Limb (tissue), 2 donors: ENCODE measurements at regions not wholly inside any gene's neighbourhood (a gene's known extent, or its start where the extent isn't known, plus 50 kb on each side); places are given as distances from the start of the nearest gene placed in this dataset.

Experiments
- DNase-seq, 2 donors: peaks; one replicate each; pipeline ENCODE4 v3.0.0-alpha.2; 2016; ENCODE audit errors: extremely low spot score in 2 of 2

DNA sequence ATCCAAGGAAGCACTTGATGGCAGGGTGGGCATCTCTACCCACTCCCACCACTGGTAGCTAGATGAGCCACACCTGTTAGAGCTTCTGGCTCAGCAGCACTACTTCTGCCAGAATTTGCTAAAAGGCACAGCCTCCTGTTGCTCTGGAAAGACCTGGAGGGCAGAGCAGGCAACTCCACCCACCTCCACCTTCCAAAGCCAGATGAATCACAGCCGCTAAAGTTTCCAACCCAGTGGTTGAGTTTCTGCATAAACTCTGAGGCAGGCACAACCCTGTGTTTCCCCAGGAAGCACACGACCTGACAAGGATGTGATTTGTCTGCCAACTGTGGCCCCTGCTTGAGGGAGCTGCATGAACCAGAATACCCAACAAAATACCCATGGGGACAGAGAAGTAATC, 111.6 kb upstream of the GCFC2 start:
- no peak for DNase-seq

GRCh38 chr2:75820693-75821092, 110.0 kb upstream of the GCFC2 start:
- no peak for DNase-seq

DNA sequence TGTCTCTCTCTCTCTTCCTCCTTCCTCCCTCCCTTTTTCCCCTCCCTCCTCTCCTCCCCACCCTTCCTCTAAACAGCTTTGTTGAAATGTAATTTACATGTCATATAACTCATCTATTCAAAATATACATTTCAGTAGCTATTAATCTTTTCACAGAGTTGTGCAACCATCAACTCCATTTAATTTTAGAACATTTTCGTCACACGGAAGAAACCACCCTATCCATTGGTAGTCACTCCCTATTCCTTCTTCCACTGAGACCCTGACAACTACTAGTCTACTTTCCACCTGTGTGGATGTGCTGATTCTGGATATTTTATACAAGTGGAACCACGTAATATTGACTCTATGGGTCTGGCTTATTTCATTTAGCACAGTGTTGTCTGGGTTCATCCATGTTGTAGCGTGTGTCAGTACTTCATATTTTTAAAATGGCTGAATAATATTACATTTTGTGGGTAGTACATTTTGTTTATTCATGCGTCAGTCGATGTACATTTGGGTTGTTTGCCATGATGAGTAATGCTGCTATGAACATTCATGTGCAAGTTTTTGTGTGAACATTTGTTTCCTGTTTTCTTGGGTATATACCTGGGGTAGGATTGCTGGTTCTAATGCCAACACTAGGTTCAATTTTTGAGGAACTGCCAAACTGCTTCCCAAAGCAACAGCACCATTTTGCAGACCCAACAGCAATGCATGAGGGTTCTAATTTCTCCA, 100.1 kb upstream of the GCFC2 start:
- no peak for DNase-seq

GRCh38 chr2:75808793-75809535, 98.2 kb upstream of the GCFC2 start:
- no peak for DNase-seq

- DNase-seq, result no peak
Observed at GRCh38 chr2:75807992-75808391, 97.3 kb upstream of the GCFC2 start.

DNA sequence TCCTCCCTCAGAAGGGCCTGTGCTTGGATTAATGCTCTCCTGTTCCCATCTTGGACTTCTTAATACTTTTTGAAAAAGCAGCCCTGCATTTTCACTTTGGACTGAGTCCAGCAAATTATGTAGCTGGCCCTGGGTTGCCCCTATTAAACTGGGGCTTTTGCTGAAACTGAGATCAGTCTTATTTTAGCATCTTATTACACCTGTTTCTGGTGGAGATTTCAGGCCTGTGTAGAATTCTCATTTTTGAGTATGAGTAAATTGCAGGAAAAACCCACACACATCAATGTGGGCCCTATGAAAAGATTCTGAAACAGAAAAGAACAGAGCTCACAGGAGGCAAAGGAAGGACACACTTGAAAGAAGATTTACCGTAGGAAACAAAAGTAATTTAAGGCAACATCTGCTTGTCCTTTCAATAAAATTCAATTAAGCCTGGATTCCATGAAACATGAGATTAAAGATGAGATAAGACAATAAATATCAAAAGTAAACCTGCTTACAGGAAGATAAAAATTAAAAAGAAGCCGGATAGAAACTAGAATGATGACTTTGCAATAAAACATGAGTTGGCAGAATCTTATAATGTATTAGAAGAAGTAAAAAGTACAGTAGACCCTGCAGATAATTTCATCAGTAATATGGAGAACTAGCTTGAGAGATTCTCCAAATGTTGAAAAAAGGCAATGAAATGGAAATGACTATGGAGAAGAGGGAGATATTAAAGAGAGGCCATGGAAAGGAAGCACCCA, 90.7 kb upstream of the GCFC2 start:
- DNase-seq, result no peak

DNA sequence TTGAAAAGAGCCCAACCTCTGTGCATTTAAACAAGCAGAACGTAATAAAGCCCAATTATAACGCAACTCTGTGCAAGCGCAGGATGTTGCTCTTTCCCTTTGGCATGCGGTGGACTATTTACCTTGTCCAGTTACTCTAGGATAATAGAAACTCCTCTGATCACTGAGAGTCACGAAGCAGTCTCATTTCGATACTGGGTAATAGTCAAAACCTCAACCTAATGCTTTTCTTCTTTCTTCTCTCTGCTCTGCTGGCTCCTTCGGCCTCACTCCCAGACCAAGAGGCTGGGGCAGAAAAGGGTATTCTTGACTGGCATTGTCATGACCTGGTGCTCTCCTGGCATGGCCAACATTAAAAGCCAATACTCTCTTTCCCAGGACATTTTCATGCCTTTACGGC, 89.7 kb upstream of the GCFC2 start:
- DNase-seq, result no peak

DNA sequence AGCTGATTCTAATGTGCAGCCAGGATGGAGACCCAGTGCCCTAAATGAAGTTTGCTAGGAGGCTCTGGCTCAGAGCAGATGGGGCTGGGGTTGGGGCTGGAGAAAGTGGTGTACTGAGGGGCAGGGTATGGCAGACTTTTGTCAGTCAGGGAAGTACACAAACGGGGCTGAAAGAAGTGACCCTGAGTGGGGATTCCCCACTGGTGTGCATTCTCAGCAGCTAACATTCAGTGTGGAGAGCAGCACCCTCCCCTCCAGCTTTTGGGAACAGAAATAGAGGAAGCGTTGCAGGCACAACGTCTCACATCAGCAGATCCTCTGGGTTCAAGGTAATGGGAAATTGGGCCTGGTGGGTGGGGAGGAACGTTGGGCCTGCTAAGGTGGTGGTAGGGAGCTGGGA, 89.1 kb upstream of the GCFC2 start:
- DNase-seq, result no peak

GRCh38 chr2:75798569-75798968, 87.9 kb upstream of the GCFC2 start:
- DNase-seq, result no peak

- DNase-seq, result no peak
Observed at GRCh38 chr2:75792996-75793395, 82.3 kb upstream of the GCFC2 start.

- no peak for DNase-seq
Observed at GRCh38 chr2:75792146-75792545, 81.4 kb upstream of the GCFC2 start.

DNA sequence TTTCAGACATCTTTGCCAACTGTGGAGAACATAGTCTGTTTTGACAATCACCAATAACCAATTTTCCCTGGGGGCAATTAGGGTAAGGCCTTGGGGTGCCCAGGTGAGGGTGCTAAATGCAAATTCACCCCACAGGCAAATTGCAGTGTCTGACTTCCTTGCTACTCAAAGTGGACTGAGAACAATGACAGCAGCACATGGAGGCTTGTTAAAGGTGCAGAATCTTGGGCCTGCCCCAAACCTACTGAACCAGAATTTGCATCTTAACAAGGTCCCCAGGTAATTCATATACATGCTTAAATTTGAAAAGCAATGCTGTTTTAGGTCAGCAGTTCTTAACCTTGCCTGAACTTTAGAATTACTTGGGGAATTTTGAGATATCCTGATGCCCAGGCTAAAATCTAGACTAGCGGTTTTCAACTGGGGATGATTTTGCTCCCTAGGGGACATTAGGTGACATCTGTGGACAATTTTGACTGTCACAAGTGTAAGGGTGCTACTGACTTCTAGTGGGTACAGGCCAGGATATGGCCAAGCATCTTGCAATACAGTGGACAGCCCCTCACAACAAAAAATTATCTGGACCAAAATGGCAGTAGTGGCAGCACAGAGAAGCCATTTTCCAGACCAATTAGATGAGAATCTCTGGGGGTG, 80.2 kb upstream of the GCFC2 start:
- DNase-seq, result no peak

DNA sequence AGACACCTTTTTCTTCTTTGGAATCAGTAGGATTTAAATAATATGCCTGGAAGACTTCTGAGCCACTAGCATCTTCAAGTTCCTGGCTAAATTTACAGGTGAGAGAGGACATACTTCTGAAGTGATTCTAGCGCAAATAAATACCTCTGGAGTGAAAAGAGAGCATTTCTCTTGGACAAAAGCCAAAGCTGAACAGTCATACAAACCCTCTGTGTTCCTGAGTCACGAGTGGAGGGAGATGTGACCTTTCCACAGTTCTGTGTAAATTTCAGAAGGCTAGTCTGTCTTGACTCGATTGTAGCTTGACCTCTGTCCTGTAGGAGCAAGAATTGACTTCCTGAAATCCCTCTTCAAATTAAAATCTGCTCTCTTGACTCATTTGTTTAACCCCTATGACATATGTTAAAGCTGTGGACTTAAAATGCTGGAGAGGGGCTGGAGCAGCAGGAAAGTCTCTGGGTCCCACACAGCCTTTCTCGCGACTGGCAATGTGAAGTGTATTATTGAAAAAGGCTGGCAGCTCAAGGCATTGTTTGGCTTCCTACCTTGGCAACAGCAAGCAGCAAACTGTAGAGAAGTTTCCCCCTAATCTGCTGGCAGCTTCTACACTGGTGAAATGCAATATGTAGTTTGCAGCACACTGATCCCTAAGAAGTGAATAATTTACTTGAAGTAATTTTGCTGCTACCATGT, 79.6 kb upstream of the GCFC2 start:
- DNase-seq, result no peak

DNA sequence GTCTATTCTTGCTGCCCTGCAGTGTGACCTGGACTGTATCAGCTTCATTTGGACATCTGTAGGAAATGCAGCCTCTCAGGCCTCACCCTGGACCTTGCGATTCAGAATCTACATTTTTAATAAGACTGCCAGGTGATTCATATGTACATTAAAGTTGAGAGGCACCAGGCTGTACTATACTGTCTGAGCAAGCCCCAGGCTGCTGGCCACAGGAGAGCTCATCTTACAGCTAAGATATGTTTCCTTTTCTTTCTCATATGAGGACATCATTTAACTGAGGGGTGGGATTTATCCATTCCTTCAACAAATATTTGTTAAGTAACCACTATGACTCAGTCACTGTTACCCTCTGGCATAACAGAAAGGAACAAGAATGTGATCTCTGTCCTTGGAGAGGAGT, 78.2 kb upstream of the GCFC2 start:
- DNase-seq, result no peak

DNA sequence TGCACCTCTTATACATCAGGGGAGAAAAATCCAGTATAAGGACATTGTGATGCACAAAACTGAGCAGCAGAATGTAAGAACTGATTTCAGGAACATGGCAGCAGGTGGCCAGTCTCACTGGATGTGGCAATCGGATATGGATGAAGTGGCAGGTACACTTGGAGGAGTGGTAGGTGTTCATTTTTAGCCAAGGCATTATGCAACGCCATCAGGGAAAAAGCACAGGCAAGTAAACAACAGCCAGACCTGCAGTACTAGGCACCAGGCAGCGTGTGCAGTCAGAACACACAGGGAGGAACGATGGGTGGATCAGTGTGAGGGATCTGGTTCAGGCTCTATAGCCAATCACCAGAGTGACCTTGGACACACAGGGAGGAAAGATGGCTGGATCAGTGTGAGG, 77.4 kb upstream of the GCFC2 start:
- no peak for DNase-seq

DNA sequence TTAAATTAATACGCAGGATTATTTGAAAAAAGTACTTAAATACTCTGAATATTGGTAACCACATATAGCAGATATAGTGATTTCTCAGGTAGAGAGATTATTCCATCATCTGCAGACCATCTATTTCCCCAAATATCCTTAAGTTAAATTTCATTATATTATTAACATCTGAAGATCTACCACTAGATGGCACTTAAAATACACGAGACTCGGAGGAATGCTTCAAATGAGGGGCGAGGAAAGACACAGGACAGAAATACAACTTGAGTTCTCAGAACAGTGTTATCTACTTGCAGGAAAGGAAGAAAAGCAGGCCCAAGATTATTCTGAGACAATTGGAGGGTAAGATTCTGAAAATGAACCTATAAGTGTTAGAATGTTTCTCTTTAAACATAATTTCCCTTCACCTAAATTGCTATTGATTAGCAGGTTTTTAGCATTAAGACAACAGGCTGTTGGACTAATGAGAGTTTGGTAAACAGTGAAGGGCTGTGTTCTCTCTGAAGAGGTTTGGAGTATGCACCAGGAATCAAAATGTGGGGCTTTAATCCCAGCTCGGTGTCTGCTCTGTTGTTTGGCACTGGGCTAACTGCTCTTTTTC, 76.9 kb upstream of the GCFC2 start:
- peak in 1 of 2 donors; percentile 84 for DNase-seq

DNA sequence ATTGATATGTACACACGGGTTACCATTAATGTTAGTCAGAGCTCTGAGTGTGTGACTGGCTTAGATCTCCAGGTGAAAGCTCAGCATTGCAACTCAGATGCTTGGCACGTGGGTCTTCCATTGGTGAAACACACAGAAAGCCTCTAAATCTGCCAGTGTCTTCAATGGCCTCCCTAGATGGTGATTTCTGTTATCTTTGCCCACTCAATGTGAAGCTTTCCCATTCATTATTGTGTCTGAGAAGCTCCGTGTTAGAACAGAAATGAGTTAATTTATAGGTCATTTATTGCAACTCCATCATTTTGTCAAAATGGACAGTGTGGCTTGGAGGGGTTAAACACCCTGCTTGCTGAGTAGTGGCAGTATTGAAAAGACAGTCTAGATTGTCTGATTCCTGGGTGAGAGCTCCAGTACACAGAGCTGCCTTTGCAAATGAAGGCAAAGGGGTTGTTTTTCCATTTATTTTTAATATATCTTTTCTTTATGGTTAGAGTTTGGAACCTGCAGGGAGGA, 64.7 kb upstream of the GCFC2 start:
- no peak for DNase-seq

DNA sequence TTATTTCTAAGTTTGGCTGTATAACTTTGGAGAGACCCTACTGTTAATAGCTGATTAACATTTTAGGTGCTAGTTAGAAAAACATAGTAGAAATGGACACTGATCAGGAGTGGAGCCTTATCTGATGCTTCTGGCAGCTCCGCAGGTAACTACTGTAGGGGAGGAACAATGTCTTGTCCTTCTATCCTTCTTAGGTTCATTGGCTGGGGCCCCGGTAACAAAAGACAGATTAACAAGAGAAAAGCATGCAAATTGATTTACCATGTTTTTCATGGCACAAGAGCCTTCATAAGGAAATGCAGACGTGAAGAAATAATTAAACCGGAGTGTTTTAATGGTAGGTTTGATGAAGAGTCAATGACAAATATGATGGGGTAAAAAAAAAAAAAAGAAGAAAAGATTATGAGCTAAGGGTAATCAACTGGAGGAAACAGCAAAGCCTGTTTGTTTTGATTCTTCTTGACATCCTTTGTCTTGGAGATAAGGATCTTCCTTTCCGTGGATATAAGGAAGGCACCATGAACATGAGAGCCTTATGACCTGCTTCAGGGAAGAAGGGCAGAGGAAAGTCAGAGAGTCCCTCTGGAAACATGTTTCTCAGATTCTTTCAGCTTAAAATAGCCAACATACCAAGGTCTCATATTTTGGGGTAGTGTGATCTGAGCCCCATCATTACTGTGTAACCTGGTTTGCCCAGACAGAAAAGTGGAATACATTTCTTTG, 62.4 kb upstream of the GCFC2 start:
- no peak for DNase-seq

DNA sequence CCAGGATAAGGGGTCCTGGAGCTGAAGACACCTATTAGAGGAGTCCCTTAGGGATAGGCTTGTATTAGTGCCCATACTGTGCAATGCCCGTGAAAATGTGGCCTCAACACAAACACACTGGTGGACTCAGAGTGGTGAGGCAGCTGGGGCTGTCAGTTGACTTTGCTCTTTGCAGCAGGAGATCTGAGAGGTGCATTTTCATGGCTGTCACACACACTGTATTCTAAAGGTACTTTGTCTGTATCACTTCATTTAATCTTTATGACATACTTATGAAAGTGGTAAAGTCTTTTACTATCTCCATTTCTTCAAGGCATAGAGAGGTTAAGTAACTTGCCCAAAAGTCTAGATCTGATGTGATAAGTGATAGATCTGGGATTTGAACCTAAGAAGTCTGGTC, 55.1 kb upstream of the GCFC2 start:
- no peak for DNase-seq

- no peak for DNase-seq
Observed at GRCh38 chr2:75764611-75765010, 53.9 kb upstream of the GCFC2 start.
